ENCODE measurements at regions not wholly inside any gene's neighbourhood (a gene's known extent, or its start where the extent isn't known, plus 50 kb on each side); places are given as distances from the start of the nearest gene placed in this dataset.

DNA sequence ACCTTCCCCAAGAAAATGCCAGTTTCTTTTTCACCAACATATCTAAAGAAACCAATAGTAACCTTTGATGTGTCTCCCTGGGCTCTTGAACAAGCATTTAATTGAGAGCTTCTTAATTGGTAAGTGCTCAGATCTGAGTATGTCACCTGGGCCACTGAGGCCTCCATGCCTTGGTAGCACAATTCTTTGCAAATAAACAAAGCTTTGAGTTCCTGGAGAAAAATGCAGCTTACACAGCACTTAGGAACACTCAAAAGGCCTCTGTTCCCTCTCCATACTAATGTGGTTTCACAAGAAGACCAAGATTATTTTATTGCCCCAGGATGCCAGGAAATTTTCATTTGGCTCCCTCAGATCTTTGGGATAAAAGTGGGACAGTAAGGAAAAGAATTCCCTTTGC, 217.6 kb upstream of the CEP162 start:
- Histone ChIP-seq H2BK12ac (ENCODE audit: low read length in 2 of 2) (no peak overlapping the region), H3K23ac (ENCODE audit: low read length in 2 of 2) (no peak overlapping the region), H3K79me1 (replicated peaks; ENCODE audit: low read length, poor library complexity, severe bottlenecking) (no peaks in the 10 kb centered on the region), H3K27ac (ENCODE audit: low read length, poor library complexity, severe bottlenecking) (no peak overlapping the region), H3K9me3 (ENCODE audit: control insufficient read depth, low read length) (no peaks in the 10 kb centered on the region), H2AFZ (ENCODE audit: low read depth, low read length) (no peak overlapping the region), H3K4ac (ENCODE audit: low read depth in 1 of 2, low read length in 2 of 2) (no peak overlapping the region), H3K4me3 (ENCODE audit: insufficient read depth in 1 of 2, low read depth in 1 of 2, low read length in 2 of 2) (no peak overlapping the region), H3K4me1 (ENCODE audit: control insufficient read depth, insufficient read depth, low read depth, low read length) (peaks cover 5% of the 10 kb centered on the region), H2AK5ac (ENCODE audit: low read length, severe bottlenecking) (no peak overlapping the region), H3K27me3 (ENCODE audit: control insufficient read depth in 1 of 2, insufficient read depth in 1 of 2, low read length in 2 of 2) (no peaks in the 10 kb centered on the region), H4K8ac (ENCODE audit: low read length) (no peak overlapping the region), H3K18ac (ENCODE audit: low read depth in 1 of 2, low read length in 2 of 2) (no peak overlapping the region), H2BK5ac (ENCODE audit: low read depth, low read length, poor library complexity, severe bottlenecking) (no peak overlapping the region), H2BK120ac (ENCODE audit: low read depth, low read length) (no peak overlapping the region), H3K36me3 (ENCODE audit: control insufficient read depth in 1 of 2, insufficient read depth in 2 of 2, low read depth in 1 of 2, low read length in 2 of 2) (no peaks in the 10 kb centered on the region), H4K91ac (ENCODE audit: low read length) (no peak overlapping the region), H2BK15ac (ENCODE audit: low read depth, poor library complexity, severe bottlenecking) (no peak overlapping the region), H3K14ac (ENCODE audit: low read length in 2 of 2) (no peak overlapping the region), H3K9ac (ENCODE audit: low read length) (no peak overlapping the region), H3K4me2 (ENCODE audit: low read length, poor library complexity, severe bottlenecking) (no peak overlapping the region)
- no peak for DNase-seq

DNA sequence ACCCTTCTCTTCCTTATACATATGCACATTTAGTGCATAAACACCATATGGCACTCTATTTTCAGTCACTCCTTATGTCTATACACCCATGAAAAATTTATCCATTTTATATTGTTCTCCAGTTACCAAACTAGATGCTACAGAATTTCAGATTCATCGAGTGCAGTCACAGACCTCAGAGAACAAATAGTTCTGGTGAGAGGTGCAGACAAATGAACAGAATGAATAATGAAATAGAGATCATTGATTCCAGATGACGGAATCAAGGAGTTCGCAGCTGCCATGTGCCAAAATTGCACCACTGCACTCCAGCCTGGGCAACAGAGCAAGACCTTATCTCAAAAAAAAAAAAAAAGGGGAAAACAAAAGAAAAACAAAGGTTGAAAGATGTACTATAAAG, 214.8 kb upstream of the CEP162 start:
- Histone ChIP-seq H3K4ac (ENCODE audit: low read depth in 1 of 2, low read length in 2 of 2) (no peak overlapping the region), H3K18ac (ENCODE audit: low read depth in 1 of 2, low read length in 2 of 2) (no peak overlapping the region), H3K4me1 (ENCODE audit: control insufficient read depth, insufficient read depth, low read depth, low read length) (peaks cover 3% of the 10 kb centered on the region), H2AFZ (ENCODE audit: low read depth, low read length) (no peak overlapping the region), H2BK15ac (ENCODE audit: low read depth, poor library complexity, severe bottlenecking) (no peak overlapping the region), H2BK12ac (ENCODE audit: low read length in 2 of 2) (no peak overlapping the region), H2BK120ac (ENCODE audit: low read depth, low read length) (no peak overlapping the region), H3K27me3 (ENCODE audit: control insufficient read depth in 1 of 2, insufficient read depth in 1 of 2, low read length in 2 of 2) (no peaks in the 10 kb centered on the region), H3K14ac (ENCODE audit: low read length in 2 of 2) (no peak overlapping the region), H3K9me3 (ENCODE audit: control insufficient read depth, low read length) (no peaks in the 10 kb centered on the region), H3K23ac (ENCODE audit: low read length in 2 of 2) (no peak overlapping the region), H4K8ac (ENCODE audit: low read length) (no peak overlapping the region), H3K36me3 (ENCODE audit: control insufficient read depth in 1 of 2, insufficient read depth in 2 of 2, low read depth in 1 of 2, low read length in 2 of 2) (no peaks in the 10 kb centered on the region), H2AK5ac (ENCODE audit: low read length, severe bottlenecking) (peak overlapping the region; percentile 44), H3K4me2 (ENCODE audit: low read length, poor library complexity, severe bottlenecking) (no peak overlapping the region), H3K27ac (ENCODE audit: low read length, poor library complexity, severe bottlenecking) (no peak overlapping the region), H3K79me1 (replicated peaks; ENCODE audit: low read length, poor library complexity, severe bottlenecking) (no peaks in the 10 kb centered on the region), H3K9ac (ENCODE audit: low read length) (no peak overlapping the region), H4K91ac (ENCODE audit: low read length) (no peak overlapping the region), H2BK5ac (ENCODE audit: low read depth, low read length, poor library complexity, severe bottlenecking) (no peak overlapping the region), H3K4me3 (ENCODE audit: insufficient read depth in 1 of 2, low read depth in 1 of 2, low read length in 2 of 2) (no peak overlapping the region)
- DNase-seq, result no peak
- WGBS, result 100% methylated on average over 1 of the region's 3 CpGs

DNA sequence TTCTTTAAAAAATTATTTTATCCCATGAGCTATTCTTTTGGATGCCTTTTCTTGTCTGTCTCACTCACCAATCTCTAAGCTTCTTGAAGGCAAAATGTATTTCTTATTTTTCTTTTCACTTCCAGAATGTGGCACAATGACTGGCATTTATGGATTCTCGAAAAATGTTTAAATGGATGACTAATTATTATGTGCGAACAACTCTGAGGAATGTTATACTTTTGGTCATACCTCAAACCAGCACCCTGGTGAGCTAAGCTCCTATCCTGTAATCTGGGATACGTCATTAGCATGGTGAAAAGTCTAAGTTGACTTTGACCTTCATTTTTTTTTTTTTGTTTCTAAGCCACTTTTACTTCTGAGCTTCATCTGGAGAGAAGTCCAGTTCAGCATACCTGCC, 214.0 kb upstream of the CEP162 start:
- no peaks in the 10 kb centered on the region for H3K9me3 ChIP-seq (ENCODE audit: control insufficient read depth, low read length)
- no peak overlapping the region for H2BK120ac ChIP-seq (ENCODE audit: low read depth, low read length)
- H4K8ac ChIP-seq (ENCODE audit: low read length), result no peak overlapping the region
- H4K91ac ChIP-seq (ENCODE audit: low read length), result no peak overlapping the region
- H3K4me3 ChIP-seq (ENCODE audit: insufficient read depth in 1 of 2, low read depth in 1 of 2, low read length in 2 of 2), result no peak overlapping the region
- H3K4me1 ChIP-seq (ENCODE audit: control insufficient read depth, insufficient read depth, low read depth, low read length), result peaks cover 3% of the 10 kb centered on the region
- H3K27ac ChIP-seq (ENCODE audit: low read length, poor library complexity, severe bottlenecking), result peak overlapping the region; percentile 56
- H3K36me3 ChIP-seq (ENCODE audit: control insufficient read depth in 1 of 2, insufficient read depth in 2 of 2, low read depth in 1 of 2, low read length in 2 of 2), result no peaks in the 10 kb centered on the region
- no peak overlapping the region for H2AK5ac ChIP-seq (ENCODE audit: low read length, severe bottlenecking)
- H3K9ac ChIP-seq (ENCODE audit: low read length), result no peak overlapping the region
- no peak overlapping the region for H3K4me2 ChIP-seq (ENCODE audit: low read length, poor library complexity, severe bottlenecking)
- no peak overlapping the region for H2AFZ ChIP-seq (ENCODE audit: low read depth, low read length)
- no peak overlapping the region for H3K18ac ChIP-seq (ENCODE audit: low read depth in 1 of 2, low read length in 2 of 2)
- H2BK5ac ChIP-seq (ENCODE audit: low read depth, low read length, poor library complexity, severe bottlenecking), result no peak overlapping the region
- no peaks in the 10 kb centered on the region for H3K79me1 ChIP-seq (replicated peaks; ENCODE audit: low read length, poor library complexity, severe bottlenecking)
- no peak overlapping the region for H3K4ac ChIP-seq (ENCODE audit: low read depth in 1 of 2, low read length in 2 of 2)
- no peaks in the 10 kb centered on the region for H3K27me3 ChIP-seq (ENCODE audit: control insufficient read depth in 1 of 2, insufficient read depth in 1 of 2, low read length in 2 of 2)
- WGBS, result 92% methylated on average over 3 of the region's 3 CpGs
- no peak for DNase-seq
- no peak overlapping the region for H3K23ac ChIP-seq (ENCODE audit: low read length in 2 of 2)
- no peak overlapping the region for H2BK15ac ChIP-seq (ENCODE audit: low read depth, poor library complexity, severe bottlenecking)
- no peak overlapping the region for H3K14ac ChIP-seq (ENCODE audit: low read length in 2 of 2)
- no peak overlapping the region for H2BK12ac ChIP-seq (ENCODE audit: low read length in 2 of 2)

DNA sequence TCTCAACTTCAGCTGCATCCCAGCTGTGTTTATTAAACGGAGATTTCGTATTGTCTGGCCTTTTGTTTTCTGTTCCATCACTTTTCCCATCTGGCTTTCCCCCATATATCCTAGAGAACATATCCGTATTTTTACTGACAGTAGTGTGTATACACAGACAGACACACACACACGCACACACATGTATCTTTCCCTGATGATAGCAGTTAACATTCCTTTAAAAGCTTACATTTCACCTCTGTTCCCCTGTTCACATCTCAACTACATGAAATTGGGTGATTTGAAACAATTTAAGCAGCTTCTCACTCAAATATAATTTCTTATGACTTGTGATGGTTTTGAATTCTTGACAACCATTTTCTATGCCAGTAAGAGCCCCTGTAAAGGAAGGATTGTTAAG, 207.1 kb upstream of the CEP162 start:
- H3K4me1 ChIP-seq (ENCODE audit: control insufficient read depth, insufficient read depth, low read depth, low read length), result no peaks in the 10 kb centered on the region
- no peak overlapping the region for H2BK120ac ChIP-seq (ENCODE audit: low read depth, low read length)
- no peak overlapping the region for H3K9ac ChIP-seq (ENCODE audit: low read length)
- H2AK5ac ChIP-seq (ENCODE audit: low read length, severe bottlenecking), result no peak overlapping the region
- 83% methylated on average over 4 of the region's 4 CpGs for WGBS
- peaks cover 0 to 5% of the 10 kb centered on the region in 2 experiments for H3K27me3 ChIP-seq (ENCODE audit: control insufficient read depth in 1 of 2, insufficient read depth in 1 of 2, low read length in 2 of 2)
- no peak overlapping the region for H3K4me3 ChIP-seq (ENCODE audit: insufficient read depth in 1 of 2, low read depth in 1 of 2, low read length in 2 of 2)
- no peak overlapping the region for H3K14ac ChIP-seq (ENCODE audit: low read length in 2 of 2)
- H4K91ac ChIP-seq (ENCODE audit: low read length), result no peak overlapping the region
- H3K36me3 ChIP-seq (ENCODE audit: control insufficient read depth in 1 of 2, insufficient read depth in 2 of 2, low read depth in 1 of 2, low read length in 2 of 2), result no peaks in the 10 kb centered on the region
- no peak overlapping the region for H2AFZ ChIP-seq (ENCODE audit: low read depth, low read length)
- H3K4me2 ChIP-seq (ENCODE audit: low read length, poor library complexity, severe bottlenecking), result no peak overlapping the region
- H3K79me1 ChIP-seq (replicated peaks; ENCODE audit: low read length, poor library complexity, severe bottlenecking), result no peaks in the 10 kb centered on the region
- H4K8ac ChIP-seq (ENCODE audit: low read length), result no peak overlapping the region
- H3K4ac ChIP-seq (ENCODE audit: low read depth in 1 of 2, low read length in 2 of 2), result no peak overlapping the region
- no peak overlapping the region for H3K18ac ChIP-seq (ENCODE audit: low read depth in 1 of 2, low read length in 2 of 2)
- H3K23ac ChIP-seq (ENCODE audit: low read length in 2 of 2), result no peak overlapping the region
- H3K27ac ChIP-seq (ENCODE audit: low read length, poor library complexity, severe bottlenecking), result no peak overlapping the region
- no peak for DNase-seq
- H3K9me3 ChIP-seq (ENCODE audit: control insufficient read depth, low read length), result no peaks in the 10 kb centered on the region
- H2BK12ac ChIP-seq (ENCODE audit: low read length in 2 of 2), result no peak overlapping the region
- no peak overlapping the region for H2BK15ac ChIP-seq (ENCODE audit: low read depth, poor library complexity, severe bottlenecking)
- no peak overlapping the region for H2BK5ac ChIP-seq (ENCODE audit: low read depth, low read length, poor library complexity, severe bottlenecking)
